Mesenchymal stem cell (in vitro differentiated cells and primary cell): ENCODE measurements at regions not wholly inside any gene's neighbourhood (a gene's known extent, or its start where the extent isn't known, plus 50 kb on each side); places are given as distances from the start of the nearest gene placed in this dataset.

Experiments used
- DNase-seq: peaks from one replicate; pipeline ENCODE4 v3.0.0-alpha.2; 2013
- H2AFZ ChIP-seq: one replicate; pipeline ENCODE4 v1.6.1; 2013; ENCODE audit warnings: low read depth, mild to moderate bottlenecking, control low read depth, inconsistent platforms, low read length, moderate library complexity
- H2AK5ac ChIP-seq: 2 replicates; pipeline ENCODE4 v1.6.1; 2013; ENCODE audit warnings: low read length, moderate library complexity, mild to moderate bottlenecking, inconsistent platforms; ENCODE audit not compliant: severe bottlenecking
- H2BK120ac ChIP-seq: one replicate; pipeline ENCODE4 v1.6.1; 2013; ENCODE audit warnings: low read depth, mild to moderate bottlenecking, inconsistent platforms, low read length, moderate library complexity
- H2BK12ac ChIP-seq, 2 experiments: one replicate each; pipeline ENCODE4 v1.6.1; 2013; ENCODE audit warnings: inconsistent platforms in 2 of 2, low read length in 2 of 2, mild to moderate bottlenecking in 2 of 2, moderate library complexity in 2 of 2, control low read depth in 1 of 2
- H2BK15ac ChIP-seq: one replicate; pipeline ENCODE4 v1.6.1; 2013; ENCODE audit warnings: mild to moderate bottlenecking, low read depth, inconsistent platforms; ENCODE audit not compliant: poor library complexity, severe bottlenecking
- H2BK5ac ChIP-seq: 2 replicates; pipeline ENCODE4 v1.6.1; 2013; ENCODE audit warnings: low read depth, mild to moderate bottlenecking, low read length, control low read depth, inconsistent platforms; ENCODE audit not compliant: poor library complexity, severe bottlenecking
- H3K14ac ChIP-seq, 2 experiments: one replicate each; pipeline ENCODE4 v1.6.1; 2013; ENCODE audit warnings: inconsistent platforms in 2 of 2, low read length in 2 of 2, control low read depth in 1 of 2, mild to moderate bottlenecking in 1 of 2, moderate library complexity in 1 of 2
- H3K18ac ChIP-seq, 2 experiments: one replicate each; pipeline ENCODE4 v1.6.1; 2013; ENCODE audit warnings: inconsistent platforms in 2 of 2, low read length in 2 of 2, control low read depth in 1 of 2, low read depth in 1 of 2, mild to moderate bottlenecking in 1 of 2
- H3K23ac ChIP-seq, 2 experiments: one replicate each; pipeline ENCODE4 v1.6.1; 2013; ENCODE audit warnings: inconsistent platforms in 2 of 2, low read length in 2 of 2, mild to moderate bottlenecking in 2 of 2, moderate library complexity in 2 of 2, control low read depth in 1 of 2
- H3K27ac ChIP-seq: 2 replicates; pipeline ENCODE4 v1.5.1; 2013; ENCODE audit warnings: mild to moderate bottlenecking, moderate library complexity, low read length, control low read depth, inconsistent platforms; ENCODE audit not compliant: poor library complexity, severe bottlenecking
- H3K27me3 ChIP-seq, 2 experiments: 2 replicates each; pipeline versions ENCODE4 v1.6.1 to v1.7.0; 2013; ENCODE audit warnings: low read length in 2 of 2, mild to moderate bottlenecking in 2 of 2, moderate library complexity in 2 of 2, control low read depth in 1 of 2, inconsistent platforms in 1 of 2; ENCODE audit not compliant: control insufficient read depth in 1 of 2, insufficient read depth in 1 of 2
- H3K36me3 ChIP-seq, 2 experiments: 2 replicates each; pipeline versions ENCODE4 v1.6.1 to v1.7.0; 2013; ENCODE audit warnings: low read length in 2 of 2, control low read depth in 1 of 2, inconsistent platforms in 1 of 2, low read depth in 1 of 2, mild to moderate bottlenecking in 1 of 2; ENCODE audit not compliant: insufficient read depth in 2 of 2, control insufficient read depth in 1 of 2
- H3K4ac ChIP-seq, 2 experiments: one replicate each; pipeline ENCODE4 v1.6.1; 2013; ENCODE audit warnings: inconsistent platforms in 2 of 2, low read length in 2 of 2, mild to moderate bottlenecking in 2 of 2, moderate library complexity in 2 of 2, control low read depth in 1 of 2, low read depth in 1 of 2
- H3K4me1 ChIP-seq: 2 replicates; pipeline ENCODE4 v1.6.1; 2013; ENCODE audit warnings: low read depth, low read length, control low read depth; ENCODE audit not compliant: control insufficient read depth, insufficient read depth
- H3K4me2 ChIP-seq: 2 replicates; pipeline ENCODE4 v1.6.1; 2013; ENCODE audit warnings: low read length, mild to moderate bottlenecking, inconsistent platforms; ENCODE audit not compliant: poor library complexity, severe bottlenecking
- H3K4me3 ChIP-seq, 2 experiments: 2 replicates each; pipeline versions ENCODE4 v1.5.1 to v1.7.0; 2013; ENCODE audit warnings: low read length in 2 of 2, mild to moderate bottlenecking in 2 of 2, control low read depth in 1 of 2, low read depth in 1 of 2; ENCODE audit not compliant: insufficient read depth in 1 of 2
- H3K79me1 ChIP-seq: replicated peaks from 2 replicates; pipeline ENCODE4 v1.6.1; 2013; ENCODE audit warnings: mild to moderate bottlenecking, control low read depth, low read length, inconsistent platforms; ENCODE audit not compliant: poor library complexity, severe bottlenecking
- H3K9ac ChIP-seq: 2 replicates; pipeline ENCODE4 v1.7.0; 2013; ENCODE audit warnings: mild to moderate bottlenecking, low read length, moderate library complexity
- H3K9me3 ChIP-seq: 2 replicates; pipeline ENCODE4 v1.7.0; 2013; ENCODE audit warnings: mild to moderate bottlenecking, low read length; ENCODE audit not compliant: control insufficient read depth
- H4K8ac ChIP-seq: one replicate; pipeline ENCODE4 v1.6.1; 2013; ENCODE audit warnings: inconsistent platforms, mild to moderate bottlenecking, low read length, moderate library complexity
- H4K91ac ChIP-seq: one replicate; pipeline ENCODE4 v1.6.1; 2013; ENCODE audit warnings: mild to moderate bottlenecking, low read length, inconsistent platforms
- WGBS: methylation state at CpG from one replicate; pipeline ENCODE4 v1.1.7; 2013; ENCODE audit warnings: mixed read lengths; 5-methylcytosine and 5-hydroxymethylcytosine counted together

DNA sequence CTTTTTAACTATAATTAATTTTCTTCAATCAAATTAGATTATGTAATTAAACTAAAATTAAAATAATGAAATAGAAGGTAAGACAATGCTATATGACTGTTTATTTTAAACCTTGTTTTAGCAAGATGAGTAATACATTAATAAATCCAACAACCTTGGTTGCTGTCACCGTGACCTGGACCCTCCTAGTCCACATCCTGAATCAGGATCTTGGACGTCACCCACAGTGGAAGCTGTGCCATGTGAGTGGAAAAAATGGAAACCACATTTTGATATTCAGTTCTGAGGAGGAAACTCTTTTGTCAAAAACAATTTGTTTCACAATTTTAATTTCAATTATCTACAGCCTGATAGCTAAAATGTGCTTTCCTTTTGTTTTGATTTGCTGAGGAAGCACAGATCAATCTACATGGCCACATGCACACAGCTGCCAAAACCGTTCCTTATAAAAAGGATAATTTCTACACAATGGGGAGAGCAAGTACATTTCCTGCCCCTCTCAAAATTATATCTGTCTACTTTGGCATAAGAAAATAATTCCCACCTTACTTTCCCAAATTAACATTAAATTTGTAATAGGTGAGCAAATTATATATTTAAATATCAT, 255.5 kb downstream of the RASSF9 start:
- Histone ChIP-seq H2AFZ (no peak overlapping the region), H2BK15ac (no peak overlapping the region), H4K91ac (no peak overlapping the region), H4K8ac (no peak overlapping the region), H3K27ac (no peak overlapping the region), H2BK5ac (no peak overlapping the region), H2BK120ac (no peak overlapping the region), H3K18ac (no peak overlapping the region), H2AK5ac (no peak overlapping the region), H2BK12ac (no peak overlapping the region), H3K9ac (peak overlapping the region; percentile 14), H3K36me3 (no peaks in the 10 kb centered on the region), H3K4ac (no peak overlapping the region), H3K23ac (no peak overlapping the region), H3K4me1 (no peaks in the 10 kb centered on the region), H3K4me3 (no peak overlapping the region), H3K9me3 (no peaks in the 10 kb centered on the region), H3K27me3 (no peaks in the 10 kb centered on the region), H3K79me1 (no peaks in the 10 kb centered on the region), H3K4me2 (no peak overlapping the region), H3K14ac (no peak overlapping the region)
- WGBS: 77% methylated on average over 2 of the region's 3 CpGs
- DNase-seq: no peak

GRCh38 chr12:85587158-85587557, 249.1 kb downstream of the RASSF9 start:
- Histone ChIP-seq H2BK12ac (no peak overlapping the region), H2AFZ (no peak overlapping the region), H4K91ac (no peak overlapping the region), H3K9ac (no peak overlapping the region), H3K4ac (no peak overlapping the region), H3K14ac (no peak overlapping the region), H3K4me1 (no peaks in the 10 kb centered on the region), H2BK5ac (no peak overlapping the region), H3K27me3 (no peaks in the 10 kb centered on the region), H3K18ac (no peak overlapping the region), H3K36me3 (no peaks in the 10 kb centered on the region), H3K79me1 (no peaks in the 10 kb centered on the region), H4K8ac (no peak overlapping the region), H3K4me2 (no peak overlapping the region), H2AK5ac (no peak overlapping the region), H3K4me3 (no peak overlapping the region), H2BK15ac (no peak overlapping the region), H3K9me3 (no peaks in the 10 kb centered on the region), H3K23ac (no peak overlapping the region), H3K27ac (no peak overlapping the region), H2BK120ac (no peak overlapping the region)
- WGBS: 100% methylated on average over 2 of the region's 3 CpGs
- no peak for DNase-seq

GRCh38 chr12:85588221-85588620, 248.0 kb downstream of the RASSF9 start:
- Histone ChIP-seq H3K4me3 (no peak overlapping the region), H3K18ac (no peak overlapping the region), H3K9me3 (no peaks in the 10 kb centered on the region), H2BK120ac (no peak overlapping the region), H3K79me1 (no peaks in the 10 kb centered on the region), H2AK5ac (no peak overlapping the region), H3K27me3 (no peaks in the 10 kb centered on the region), H3K23ac (no peak overlapping the region), H3K4ac (no peak overlapping the region), H3K4me2 (no peak overlapping the region), H3K36me3 (no peaks in the 10 kb centered on the region), H3K27ac (no peak overlapping the region), H2BK12ac (no peak overlapping the region), H4K91ac (no peak overlapping the region), H3K14ac (no peak overlapping the region), H2AFZ (no peak overlapping the region), H4K8ac (no peak overlapping the region), H2BK5ac (no peak overlapping the region), H3K9ac (no peak overlapping the region), H2BK15ac (no peak overlapping the region), H3K4me1 (no peaks in the 10 kb centered on the region)
- no CpG with 5 or more reads among the region's 2 CpGs for WGBS
- no peak for DNase-seq

DNA sequence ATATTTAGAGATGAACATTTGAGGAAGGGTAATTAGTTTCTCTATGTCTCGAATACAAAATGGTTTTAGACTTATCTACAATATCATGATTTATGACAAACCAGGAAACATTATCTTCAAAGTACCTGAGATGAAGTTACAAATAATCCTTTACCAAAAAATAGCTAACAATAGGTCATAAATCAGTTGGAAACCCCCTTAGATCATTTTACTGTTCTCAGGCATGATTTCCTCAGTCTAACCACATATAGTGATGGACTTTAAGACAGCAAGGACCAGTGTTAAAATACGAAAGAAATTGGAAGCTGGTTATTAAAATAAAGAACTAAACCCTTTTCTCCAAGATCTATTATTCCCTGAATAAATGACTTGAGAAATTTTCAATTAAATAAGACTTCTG, 235.4 kb downstream of the RASSF9 start:
- no peak overlapping the region for H2BK120ac ChIP-seq
- H3K27me3 ChIP-seq: no peaks in the 10 kb centered on the region
- no peak overlapping the region for H2BK12ac ChIP-seq
- no peak overlapping the region for H3K4me2 ChIP-seq
- no peaks in the 10 kb centered on the region for H3K36me3 ChIP-seq
- H2BK5ac ChIP-seq: no peak overlapping the region
- H3K9ac ChIP-seq: no peak overlapping the region
- no peaks in the 10 kb centered on the region for H3K4me1 ChIP-seq
- no peak overlapping the region for H3K27ac ChIP-seq
- H3K14ac ChIP-seq: no peak overlapping the region
- no peak overlapping the region for H2AK5ac ChIP-seq
- 100% methylated on average over 1 of the region's 2 CpGs for WGBS
- no peak overlapping the region for H3K4me3 ChIP-seq
- H3K23ac ChIP-seq: no peak overlapping the region
- H3K79me1 ChIP-seq: no peaks in the 10 kb centered on the region
- H3K9me3 ChIP-seq: no peaks in the 10 kb centered on the region
- no peak overlapping the region for H3K18ac ChIP-seq
- no peak overlapping the region for H2AFZ ChIP-seq
- H4K91ac ChIP-seq: no peak overlapping the region
- H4K8ac ChIP-seq: no peak overlapping the region
- DNase-seq: no peak
- no peak overlapping the region for H2BK15ac ChIP-seq
- H3K4ac ChIP-seq: no peak overlapping the region
